GM18511 (cell line): ENCODE measurements at regions not wholly inside any gene's neighbourhood (a gene's known extent, or its start where the extent isn't known, plus 50 kb on each side); places are given as distances from the start of the nearest gene placed in this dataset.
"Not testable (repeated sequence)": the region's sequence is repeated elsewhere in the genome, so short reads cannot be mapped to it uniquely, and the experiment has no call there.

Source experiments
- ATAC-seq: cut with Tn5 transposase; IDR thresholded peaks from one replicate; pipeline ENCODE4 v1.9.1; 2021; ENCODE audit warnings: mild to moderate bottlenecking, moderate library complexity; ENCODE audit not compliant: unreplicated experiment

GRCh38 chr4:85153221-85153620 is 186.7 kb upstream of the WDFY3 start:
- no peak for ATAC-seq

GRCh38 chr4:85154591-85154990 is 188.1 kb upstream of the WDFY3 start:
- no peak for ATAC-seq

- no peak for ATAC-seq
These were observed 199.3 kb upstream of the WDFY3 start for GRCh38 chr4:85165808-85166207.

GRCh38 chr4:85166318-85166717 is 199.8 kb upstream of the WDFY3 start:
- no peak for ATAC-seq

GRCh38 chr4:85168234-85168834 is 201.8 kb upstream of the WDFY3 start:
- ATAC-seq, result no peak

- no peak for ATAC-seq
These were observed 203.8 kb upstream of the WDFY3 start for GRCh38 chr4:85170241-85170640.

- no peak for ATAC-seq
These were observed 208.7 kb upstream of the WDFY3 start for GRCh38 chr4:85175190-85175589.

GRCh38 chr4:85177092-85177491 is 210.6 kb upstream of the WDFY3 start:
- ATAC-seq, result no peak

GRCh38 chr4:85177679-85178078 is 211.2 kb upstream of the WDFY3 start:
- ATAC-seq, result no peak

- ATAC-seq, result no peak
These were observed 214.0 kb upstream of the WDFY3 start for GRCh38 chr4:85180533-85180932.

- no peak for ATAC-seq
These were observed 220.6 kb upstream of the WDFY3 start for GRCh38 chr4:85187106-85187505.

GRCh38 chr4:85196015-85196414 is 229.5 kb upstream of the WDFY3 start:
- not testable (repeated sequence) for ATAC-seq

GRCh38 chr4:85200106-85200505 is 233.6 kb upstream of the WDFY3 start:
- no peak for ATAC-seq

GRCh38 chr4:85209161-85209560 is 242.7 kb upstream of the WDFY3 start:
- ATAC-seq, result no peak

GRCh38 chr4:85210353-85210752 is 243.9 kb upstream of the WDFY3 start:
- ATAC-seq, result no peak

- ATAC-seq, result not testable (repeated sequence)
These were observed 250.1 kb upstream of the WDFY3 start for GRCh38 chr4:85216571-85216970.

GRCh38 chr4:85218756-85219155 is 252.3 kb upstream of the WDFY3 start:
- no peak for ATAC-seq

- no peak for ATAC-seq
These were observed 253.3 kb upstream of the ARHGAP24 start for GRCh38 chr4:85221606-85222005.

GRCh38 chr4:85222561-85222960 is 252.4 kb upstream of the ARHGAP24 start:
- ATAC-seq, result no peak

GRCh38 chr4:85228264-85228663 is 246.7 kb upstream of the ARHGAP24 start:
- ATAC-seq, result no peak

- no peak for ATAC-seq
These were observed 241.4 kb upstream of the ARHGAP24 start for GRCh38 chr4:85233516-85233915.

GRCh38 chr4:85243857-85244256 is 231.1 kb upstream of the ARHGAP24 start:
- no peak for ATAC-seq

- no peak for ATAC-seq
These were observed 230.3 kb upstream of the ARHGAP24 start for GRCh38 chr4:85244638-85245037.
